Panc1 (cell line): ENCODE measurements at regions not wholly inside any gene's neighbourhood (a gene's known extent, or its start where the extent isn't known, plus 50 kb on each side); places are given as distances from the start of the nearest gene placed in this dataset.
"Not testable (repeated sequence)": the region's sequence is repeated elsewhere in the genome, so short reads cannot be mapped to it uniquely, and the experiment has no call there.

Experiments used
- ATAC-seq: fragments of 200-7000 bp; cut with Tn5 transposase; 2 replicates; pipeline ENCODE4 v1.9.1; 2020; ENCODE audit warnings: mild to moderate bottlenecking, moderate library complexity
- BruUV-seq: library from RNA; stranded (reverse); fragments of 400-500 nt; replicated peaks from 2 replicates; lab custom pipeline; 2021; lab: Mats Ljungman, UMichigan
- CTCF ChIA-PET: fragments of 300-600 bp; sonication (Branson Sonifier 250); formaldehyde crosslinking; loops from one replicate; lab custom pipeline; 2022; ENCODE audit warnings: antibody characterized with exemption; lab: Charles Lee
- POLR2A ChIA-PET: fragments of 300-600 bp; sonication (Branson Sonifier 250); formaldehyde crosslinking; loops from one replicate; lab custom pipeline; 2022; ENCODE audit warnings: antibody characterized with exemption; lab: Charles Lee
- DNase-seq: peaks from one replicate; pipeline ENCODE4 v3.0.0-alpha.2; 2010; ENCODE audit warnings: low read depth, low spot score
- H3K27ac ChIP-seq: 2 replicates; pipeline ENCODE4 v1.5.1; 2011; ENCODE audit warnings: mild to moderate bottlenecking, low read length, inconsistent platforms
- H3K27me3 ChIP-seq: fragments of 200-500 bp; sonication (Bioruptor generic); 2 replicates; pipeline ENCODE4 v1.6.0; 2014; ENCODE audit warnings: low read length, inconsistent platforms; ENCODE audit not compliant: control insufficient read depth, insufficient read depth
- H3K36me3 ChIP-seq: fragments of 200-500 bp; sonication (Bioruptor generic); 2 replicates; pipeline ENCODE4 v1.5.1; 2014; ENCODE audit warnings: inconsistent platforms, mild to moderate bottlenecking, low read length, moderate library complexity; ENCODE audit not compliant: control insufficient read depth, insufficient read depth
- H3K4me1 ChIP-seq: 2 replicates; pipeline ENCODE4 v1.5.1; 2011; ENCODE audit warnings: inconsistent platforms, mild to moderate bottlenecking, low read length, moderate library complexity; ENCODE audit not compliant: control insufficient read depth, insufficient read depth
- H3K4me3 ChIP-seq, 2 experiments: 2 replicates each; pipeline ENCODE4 v1.5.1; 2011 to 2012; ENCODE audit warnings: low read depth in 2 of 2, low read length in 2 of 2, mild to moderate bottlenecking in 2 of 2, inconsistent platforms in 1 of 2, moderate library complexity in 1 of 2
- H3K9me3 ChIP-seq: fragments of 200-500 bp; sonication (Bioruptor generic); 2 replicates; pipeline ENCODE4 v1.5.1; 2014; ENCODE audit warnings: low read depth, mild to moderate bottlenecking, inconsistent platforms, low read length, moderate library complexity; ENCODE audit not compliant: control insufficient read depth, insufficient read depth
- POLR2AphosphoS5 ChIP-seq: IDR thresholded peaks from 2 replicates; pipeline ENCODE4 v1.6.1; 2012; ENCODE audit warnings: mild to moderate bottlenecking, low read depth, low read length, moderate library complexity
- REST ChIP-seq, 2 experiments: IDR thresholded peaks; 2 replicates each; pipeline ENCODE4 v1.6.1; 2011 to 2012; ENCODE audit warnings: low read depth in 2 of 2, control low read depth in 1 of 2, low read length in 1 of 2, mild to moderate bottlenecking in 1 of 2, moderate library complexity in 1 of 2; ENCODE audit not compliant: insufficient read depth in 1 of 2
- SIN3A ChIP-seq: IDR thresholded peaks from 2 replicates; pipeline ENCODE4 v1.6.1; 2012; ENCODE audit warnings: low read depth, mild to moderate bottlenecking, low read length, moderate library complexity, borderline replicate concordance; ENCODE audit not compliant: insufficient read depth
- TCF7L2 ChIP-seq: IDR thresholded peaks from 2 replicates; pipeline ENCODE4 v1.6.1; 2011; ENCODE audit warnings: mild to moderate bottlenecking, low read depth, low read length, inconsistent platforms
- in situ Hi-C: cut with HindIII; loops from 2 replicates; pipeline ENCODE4 v1.10.0; 2016; ENCODE audit warnings: low sequenced_read_pairs, low pct_unique_long_range_greater_than_20kb
- intact Hi-C: fragments of 100-400 bp; cut with micrococcal nuclease; formaldehyde crosslinking; loops from one replicate; pipeline ENCODE4 v1.10.0; 2022; ENCODE audit not compliant: unreplicated experiment
- TF ChIP-seq, protein P1 (sequence below): fragments of 450-650 bp; IDR thresholded peaks from 2 replicates; pipeline ENCODE4 v1.5.1; 2017; ENCODE audit warnings: mild to moderate bottlenecking

DNA sequence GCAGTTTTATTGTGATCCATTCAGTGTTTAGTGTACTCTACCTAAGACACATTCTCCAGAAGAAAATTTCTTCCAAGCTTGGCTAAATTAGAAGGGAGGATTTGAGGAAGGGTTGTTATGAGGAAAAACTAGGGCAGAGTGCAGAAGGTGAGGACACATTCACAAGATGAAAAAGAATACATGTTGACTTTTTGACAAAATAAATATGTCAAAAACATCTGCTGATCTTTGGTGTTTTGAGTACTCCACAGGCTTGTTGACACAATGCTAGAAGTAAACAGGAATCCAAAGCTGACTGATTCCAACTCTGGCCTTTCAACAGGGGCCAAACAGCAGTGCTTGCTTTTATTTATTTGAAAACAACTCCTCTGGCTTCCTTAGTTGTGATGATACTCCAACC is 125.8 kb upstream of the SLC7A11 start:
- BruUV-seq, result no TSS peak
- intact Hi-C loops (no loop called here), in situ Hi-C loops (no loop called here)
- ChIA-PET CTCF (no interaction called here), POLR2A (no interaction called here)
- no peak for TF ChIP-seq SIN3A
- TF ChIP-seq, protein P1, sequence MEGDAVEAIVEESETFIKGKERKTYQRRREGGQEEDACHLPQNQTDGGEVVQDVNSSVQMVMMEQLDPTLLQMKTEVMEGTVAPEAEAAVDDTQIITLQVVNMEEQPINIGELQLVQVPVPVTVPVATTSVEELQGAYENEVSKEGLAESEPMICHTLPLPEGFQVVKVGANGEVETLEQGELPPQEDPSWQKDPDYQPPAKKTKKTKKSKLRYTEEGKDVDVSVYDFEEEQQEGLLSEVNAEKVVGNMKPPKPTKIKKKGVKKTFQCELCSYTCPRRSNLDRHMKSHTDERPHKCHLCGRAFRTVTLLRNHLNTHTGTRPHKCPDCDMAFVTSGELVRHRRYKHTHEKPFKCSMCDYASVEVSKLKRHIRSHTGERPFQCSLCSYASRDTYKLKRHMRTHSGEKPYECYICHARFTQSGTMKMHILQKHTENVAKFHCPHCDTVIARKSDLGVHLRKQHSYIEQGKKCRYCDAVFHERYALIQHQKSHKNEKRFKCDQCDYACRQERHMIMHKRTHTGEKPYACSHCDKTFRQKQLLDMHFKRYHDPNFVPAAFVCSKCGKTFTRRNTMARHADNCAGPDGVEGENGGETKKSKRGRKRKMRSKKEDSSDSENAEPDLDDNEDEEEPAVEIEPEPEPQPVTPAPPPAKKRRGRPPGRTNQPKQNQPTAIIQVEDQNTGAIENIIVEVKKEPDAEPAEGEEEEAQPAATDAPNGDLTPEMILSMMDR, result no peak
- TF ChIP-seq TCF7L2, result no peak
- TF ChIP-seq POLR2AphosphoS5, result no peak
- no peak for TF ChIP-seq REST (IDR thresholded peaks at IDR 0.05; ENCODE audit: insufficient read depth in 1 of 2, low read depth in 2 of 2, low read length in 1 of 2)
- Histone ChIP-seq H3K4me1 (no peaks in the 10 kb centered on the region), H3K36me3 (no peaks in the 10 kb centered on the region), H3K9me3 (no peaks in the 10 kb centered on the region), H3K27me3 (no peaks in the 10 kb centered on the region), H3K4me3 (no peak overlapping the region), H3K27ac (no peak overlapping the region)
- no peak for DNase-seq
- no peak for ATAC-seq

DNA sequence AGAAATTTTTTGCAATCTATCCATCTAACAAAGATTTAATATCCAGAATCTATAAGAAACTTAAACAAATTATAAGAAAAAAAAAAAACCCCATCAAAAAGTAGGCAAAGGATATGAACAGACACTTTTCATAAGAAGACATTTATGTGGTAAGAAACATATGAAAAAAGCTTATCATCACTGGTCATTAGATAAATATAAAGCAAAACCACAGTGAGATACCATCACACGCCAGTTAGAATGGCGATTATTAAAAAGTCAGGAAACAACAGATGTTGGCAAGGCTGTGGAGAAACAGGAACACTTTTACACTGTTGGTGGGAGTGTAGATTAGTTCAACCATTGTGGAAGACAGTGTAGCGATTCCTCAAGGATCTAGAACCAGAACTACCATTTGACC is 110.3 kb upstream of the SLC7A11 start:
- H3K27ac ChIP-seq, DNase-seq, ATAC-seq, BruUV-seq, H3K27me3 ChIP-seq, H3K36me3 ChIP-seq, H3K4me1 ChIP-seq, H3K9me3 ChIP-seq, in situ Hi-C loops, POLR2A ChIA-PET, H3K4me3 ChIP-seq, intact Hi-C loops, CTCF ChIA-PET: not testable (repeated sequence)

DNA sequence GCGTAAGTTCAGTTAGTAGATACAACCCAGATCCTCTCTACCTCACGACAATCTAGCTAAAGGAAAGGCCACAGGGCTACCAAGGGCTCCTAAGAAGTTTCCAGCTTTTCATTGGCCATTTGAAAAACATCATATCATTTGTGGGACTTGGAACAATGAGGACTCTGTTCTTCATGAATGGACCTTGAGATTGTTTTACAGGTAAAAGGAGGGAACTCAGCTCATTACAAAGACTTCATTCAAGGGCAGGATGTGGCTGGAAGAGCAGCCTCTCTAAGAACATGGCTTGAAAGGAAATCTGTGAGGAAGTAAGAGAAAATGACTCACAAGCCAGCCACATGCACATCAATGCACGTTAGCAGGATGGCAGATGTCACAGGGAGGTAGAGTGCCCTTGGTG is 105.9 kb upstream of the SLC7A11 start:
- no TSS peak for BruUV-seq
- Histone ChIP-seq H3K27ac (no peak overlapping the region), H3K27me3 (no peaks in the 10 kb centered on the region), H3K9me3 (no peaks in the 10 kb centered on the region), H3K4me3 (no peak overlapping the region), H3K4me1 (no peaks in the 10 kb centered on the region), H3K36me3 (no peaks in the 10 kb centered on the region)
- in situ Hi-C loops (no loop called here), intact Hi-C loops (no loop called here)
- CTCF ChIA-PET, result no interaction called here
- POLR2A ChIA-PET, result interaction anchor here (0.7 kb wide), 1 partner anchor 91 kb away, joined by 3 read pairs; no protein-coding TSS in a partner anchor
- TF ChIP-seq TCF7L2, result no peak
- no peak for TF ChIP-seq SIN3A
- no peak for TF ChIP-seq REST (IDR thresholded peaks at IDR 0.05; ENCODE audit: insufficient read depth in 1 of 2, low read depth in 2 of 2, low read length in 1 of 2)
- DNase-seq (no peak), ATAC-seq (no peak)
